IPS-NIHi7 (cell line): ENCODE measurements at regions not wholly inside any gene's neighbourhood (a gene's known extent, or its start where the extent isn't known, plus 50 kb on each side); places are given as distances from the start of the nearest gene placed in this dataset.

Experiments
- DNase-seq: peaks from one replicate; pipeline ENCODE4 v3.0.0; 2012; ENCODE audit warnings: mixed read lengths; ENCODE audit errors: extremely low spot score

DNA sequence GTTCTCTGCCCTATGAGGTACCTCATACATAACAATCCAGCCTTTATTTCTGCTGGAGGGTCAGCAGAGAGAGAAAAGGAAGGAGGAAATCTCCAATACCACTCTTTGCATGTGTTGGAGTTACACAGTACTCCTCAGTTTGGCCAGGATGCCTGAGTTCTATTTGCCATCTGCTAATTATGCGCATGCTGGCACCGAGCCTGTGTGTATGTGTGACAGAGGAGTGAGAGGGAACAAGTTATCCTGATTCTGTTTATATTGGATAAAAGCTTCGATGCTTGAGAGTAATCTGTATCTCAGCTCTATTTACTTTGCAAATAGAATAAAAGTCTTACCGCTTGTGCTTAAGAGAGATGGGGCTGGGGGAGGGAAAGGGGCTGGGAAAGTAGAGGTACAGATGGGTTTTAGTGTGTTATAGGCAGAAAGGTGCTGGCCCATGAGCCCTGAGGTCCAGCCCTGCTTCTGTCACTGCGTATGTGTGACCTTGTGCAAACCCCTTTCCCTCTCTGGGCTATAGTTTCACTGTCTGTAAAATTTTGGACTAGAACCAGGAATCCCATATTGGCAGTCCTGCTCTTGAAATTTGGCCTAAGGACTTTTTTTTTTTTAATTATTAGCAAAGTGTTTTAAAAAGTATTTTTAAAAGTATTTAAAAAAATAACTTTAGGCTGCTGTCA is 54.5 kb upstream of the PLXNA2 start:
- DNase-seq = no peak

DNA sequence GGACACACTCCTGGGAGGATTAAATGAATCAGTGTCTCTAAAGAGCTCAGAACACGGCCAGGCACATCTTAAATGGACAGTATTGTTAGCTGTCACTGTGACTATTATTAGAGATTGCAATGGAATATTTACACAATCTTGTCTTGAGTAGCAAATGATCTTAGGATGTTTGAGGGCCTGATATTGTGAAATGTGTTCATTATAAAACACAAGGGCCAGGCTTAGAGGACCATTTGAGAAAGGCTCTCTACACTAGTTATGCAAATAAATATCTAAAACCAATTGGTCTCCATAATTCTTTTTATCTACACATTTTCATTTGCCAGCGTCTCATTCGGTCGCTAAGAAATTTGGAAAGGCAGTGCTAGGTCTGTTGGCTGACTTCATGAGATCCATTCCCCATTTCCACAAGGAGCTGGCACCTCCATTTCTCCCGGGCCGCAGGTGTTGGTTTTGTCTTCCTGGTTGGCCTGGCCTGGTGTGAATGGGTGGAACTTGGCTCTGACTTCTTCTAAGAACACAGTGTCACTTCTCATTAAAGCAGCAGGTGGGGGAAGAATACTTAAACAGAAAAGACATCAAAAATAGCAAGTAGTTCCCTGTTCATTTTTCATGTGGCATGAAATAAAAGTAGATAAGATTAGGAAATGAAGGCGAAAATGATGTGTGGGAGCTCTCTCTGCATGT is 56.0 kb upstream of the PLXNA2 start:
- no peak for DNase-seq

DNA sequence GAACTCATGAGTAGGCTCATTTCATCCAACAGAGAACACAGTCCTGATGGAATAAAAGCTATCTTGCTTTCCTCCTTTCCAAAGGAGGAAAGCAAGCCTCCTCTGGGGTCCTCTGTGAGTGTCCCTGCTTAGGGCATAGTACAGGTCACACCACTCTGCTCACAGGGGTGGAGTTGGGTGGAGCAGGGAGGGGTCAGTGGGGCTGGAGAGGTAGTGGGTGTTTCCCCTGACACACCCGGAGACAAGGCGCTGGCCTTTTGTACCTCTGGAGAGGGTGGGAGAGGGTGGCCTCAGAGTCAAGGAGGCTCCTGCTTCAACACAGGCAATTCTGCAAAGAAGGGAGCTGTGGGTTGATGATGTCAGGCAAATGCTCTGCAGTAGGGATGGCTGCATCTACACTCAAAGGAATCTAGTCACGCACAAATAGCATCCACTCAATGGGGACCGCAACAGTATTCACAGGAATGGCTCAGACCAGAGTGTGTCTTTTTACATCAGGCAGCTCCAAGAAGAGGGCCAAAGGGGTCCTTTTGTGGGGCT is 58.6 kb upstream of the PLXNA2 start:
- no peak for DNase-seq

DNA sequence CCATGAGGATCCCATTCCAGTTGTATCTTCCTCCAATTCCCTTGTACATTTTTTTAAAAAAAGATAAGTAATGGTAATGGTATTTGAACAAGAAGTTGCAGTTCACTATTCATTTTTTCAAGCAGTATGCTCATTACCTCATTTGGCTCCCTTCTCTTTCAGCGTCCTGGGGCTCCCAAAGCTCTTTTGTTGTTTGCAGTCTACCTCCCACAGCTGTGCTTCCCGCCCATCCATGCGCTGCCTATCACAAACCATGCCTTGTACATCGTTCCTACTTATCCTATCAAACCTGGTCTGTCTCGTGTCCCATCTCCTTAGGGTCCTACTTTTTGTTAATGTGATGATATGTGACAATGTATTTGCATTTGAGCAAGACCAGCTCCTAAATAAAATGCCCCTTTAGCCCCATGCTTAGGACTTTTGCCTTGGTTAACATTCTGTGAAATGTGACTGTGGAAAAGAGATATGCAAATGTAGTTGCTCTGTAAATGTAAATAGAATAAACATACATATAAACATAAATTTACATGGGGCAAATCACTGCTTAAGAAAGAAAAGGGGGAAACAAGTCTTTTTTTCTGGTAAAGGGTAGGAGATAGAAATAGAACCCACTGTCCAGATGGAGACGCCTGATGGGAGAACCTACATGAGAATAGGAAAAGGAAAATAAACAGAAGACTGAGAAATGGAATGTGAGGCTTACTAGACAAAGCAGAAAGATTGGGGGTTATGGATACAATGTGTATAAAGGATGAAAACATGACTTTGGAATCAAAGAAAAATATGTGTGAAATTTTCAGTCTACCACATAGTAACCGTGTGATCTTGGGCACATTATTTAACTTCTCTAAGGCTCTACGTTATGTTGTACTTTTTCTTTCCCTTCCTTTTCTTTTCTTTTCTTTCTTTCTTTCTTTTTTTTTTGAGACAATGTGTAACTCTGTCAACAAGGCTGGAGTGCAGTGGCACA is 59.8 kb upstream of the PLXNA2 start:
- DNase-seq = no peak

DNA sequence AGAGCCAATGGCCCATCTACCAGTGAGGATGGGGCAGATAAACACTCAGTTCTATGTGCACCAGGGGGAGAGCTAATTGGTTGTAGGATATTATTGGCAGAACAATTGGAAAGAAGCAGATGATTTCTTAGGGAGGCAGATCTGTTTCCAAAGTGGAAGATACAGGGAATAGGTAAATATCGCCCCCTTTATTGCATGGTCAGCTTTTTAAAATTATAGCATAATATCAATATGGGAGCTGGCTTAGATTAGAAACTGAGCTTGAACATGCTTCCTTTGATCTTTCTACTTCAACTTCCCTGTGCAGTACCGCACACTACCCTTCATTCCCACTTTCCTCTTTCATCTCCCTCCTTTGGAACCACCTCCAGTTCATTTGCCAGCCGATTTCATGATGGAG is 64.0 kb upstream of the PLXNA2 start:
- no peak for DNase-seq

DNA sequence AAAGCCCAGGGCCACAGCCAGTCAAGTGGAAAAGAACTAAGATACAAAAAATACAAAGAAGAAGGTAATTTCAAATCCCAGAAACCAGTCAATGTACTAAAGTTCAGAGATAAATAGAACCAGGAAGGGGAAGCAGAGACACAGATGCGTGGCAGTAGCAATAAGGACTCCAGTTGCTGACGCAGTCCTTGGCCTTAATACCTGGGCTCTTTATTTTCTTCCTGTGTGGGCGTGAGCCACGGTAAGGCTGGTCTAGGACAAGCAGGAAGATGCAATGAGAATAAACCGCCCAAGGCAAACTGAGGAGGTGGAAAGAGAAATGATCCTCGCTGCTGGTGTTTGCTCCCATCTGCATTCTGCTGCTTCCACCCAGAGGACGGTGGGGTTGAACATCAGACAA is 65.6 kb upstream of the PLXNA2 start:
- no peak for DNase-seq

DNA sequence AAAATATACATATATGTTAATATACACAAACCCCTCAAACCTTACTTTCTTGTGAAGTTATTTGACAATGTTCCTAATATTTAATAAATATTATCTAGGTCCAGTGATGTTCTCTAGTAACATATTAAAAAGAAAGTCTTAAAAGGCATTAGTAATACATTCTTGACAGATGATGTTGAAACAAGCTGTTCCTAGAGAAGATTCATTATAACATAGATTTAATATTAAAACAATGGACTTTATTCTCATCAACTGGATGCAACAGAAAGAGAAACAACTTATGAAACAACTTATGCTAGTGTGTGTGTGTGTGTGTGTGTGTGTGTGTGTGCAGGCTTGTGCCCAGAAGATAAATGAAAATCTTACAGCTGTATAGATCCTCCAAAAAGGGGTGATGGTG is 68.5 kb upstream of the PLXNA2 start:
- no peak for DNase-seq

DNA sequence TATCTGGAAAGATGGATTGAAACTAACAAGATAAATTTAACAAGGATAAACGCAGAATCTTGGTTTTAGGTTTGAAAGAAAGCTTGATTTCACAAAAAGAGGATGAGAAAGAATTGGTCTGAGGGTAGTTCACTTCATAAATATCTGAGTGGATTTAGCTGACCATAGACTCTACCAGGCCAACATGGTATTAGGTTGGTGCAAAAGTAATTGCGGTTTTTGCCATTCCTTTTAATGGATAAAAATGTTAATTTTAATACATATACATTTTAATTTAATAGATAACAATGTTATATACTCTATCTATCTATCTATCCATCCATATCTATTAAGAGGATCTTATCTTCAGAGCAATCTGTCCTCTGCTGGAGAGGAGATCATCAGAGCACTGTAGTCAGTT is 70.2 kb upstream of the PLXNA2 start:
- DNase-seq = no peak

DNA sequence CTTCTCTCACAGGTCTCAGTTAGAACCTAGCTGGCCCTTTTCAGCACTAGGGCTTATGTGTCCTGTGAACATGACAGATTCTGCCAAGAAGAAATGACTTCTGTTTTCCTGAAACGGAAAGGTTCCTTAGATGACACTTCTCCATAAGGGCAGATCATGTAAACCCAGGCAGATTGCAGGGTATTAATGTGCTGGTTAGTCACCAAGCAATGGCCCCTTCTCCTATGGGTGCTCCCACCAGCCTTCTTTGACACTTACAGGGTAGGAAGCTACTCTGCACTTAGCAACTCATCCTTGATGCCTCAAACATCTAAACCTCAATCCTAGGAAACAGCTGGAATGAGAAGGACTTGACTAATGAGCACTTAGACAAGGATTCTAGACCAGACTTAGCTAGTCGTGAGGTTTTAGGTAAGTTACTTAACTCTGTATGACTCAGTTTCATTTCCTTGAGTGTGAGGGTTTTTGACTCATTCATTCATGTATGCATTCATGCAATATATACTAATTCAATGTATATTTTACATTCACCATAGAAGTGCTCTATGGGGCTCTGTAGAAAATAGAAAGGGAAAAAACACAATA is 74.1 kb upstream of the PLXNA2 start:
- DNase-seq = no peak

DNA sequence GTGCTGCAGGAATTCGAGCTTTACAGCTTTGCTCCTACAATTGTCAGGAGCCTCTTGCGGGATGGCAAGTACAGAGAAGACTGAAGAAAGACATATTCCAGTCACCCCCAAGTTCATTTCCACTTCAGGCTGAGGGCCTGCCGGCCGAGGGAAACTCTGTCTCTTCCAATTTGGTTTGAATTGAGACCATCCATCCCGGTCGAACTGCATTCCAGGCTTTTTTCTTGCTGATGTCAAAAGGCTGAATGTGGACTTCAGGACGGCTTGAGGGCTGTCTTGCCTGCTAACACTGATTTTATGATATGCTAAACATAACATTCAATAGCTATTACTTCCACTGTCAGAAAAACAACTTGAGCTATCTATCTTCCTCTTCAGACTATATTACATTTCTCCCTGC is 79.8 kb upstream of the PLXNA2 start:
- DNase-seq = no peak

DNA sequence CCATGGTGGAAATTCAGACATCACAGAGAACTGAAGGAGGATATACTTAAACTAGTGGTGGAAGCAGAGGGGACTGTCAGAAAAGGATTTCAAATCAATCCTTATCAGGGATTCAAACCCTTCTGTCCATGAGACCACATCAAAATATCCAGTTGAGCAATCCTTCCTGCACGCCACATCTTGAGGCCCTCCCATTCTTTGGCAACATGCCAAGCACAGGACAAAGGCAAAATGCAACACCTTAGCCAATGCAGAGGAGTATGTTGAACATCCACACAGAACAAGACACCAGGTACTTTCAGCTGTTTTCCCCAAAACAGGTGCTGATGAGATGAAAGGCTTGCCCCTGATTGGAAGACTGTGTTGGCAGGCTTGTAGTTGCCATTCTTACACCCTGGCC is 81.8 kb upstream of the PLXNA2 start:
- DNase-seq = no peak

DNA sequence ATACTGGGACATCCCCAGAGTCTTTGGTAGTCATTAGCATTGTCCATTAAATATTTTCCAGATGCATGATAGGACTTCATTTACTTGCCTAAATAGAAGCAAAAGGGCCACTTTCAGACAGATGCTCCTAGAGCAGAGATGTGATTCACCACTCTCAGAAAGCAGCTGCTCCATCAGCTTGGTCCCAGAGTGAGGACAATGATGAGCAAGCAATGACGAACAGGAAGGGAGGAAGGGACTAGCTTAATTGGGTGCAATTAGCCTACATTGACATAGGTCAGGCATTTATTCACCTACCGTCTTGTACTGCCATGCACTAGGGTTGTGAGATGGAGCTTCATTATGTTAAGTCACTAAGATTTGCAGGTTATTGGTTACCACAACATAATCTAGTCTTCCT is 85.1 kb upstream of the PLXNA2 start:
- DNase-seq = no peak

DNA sequence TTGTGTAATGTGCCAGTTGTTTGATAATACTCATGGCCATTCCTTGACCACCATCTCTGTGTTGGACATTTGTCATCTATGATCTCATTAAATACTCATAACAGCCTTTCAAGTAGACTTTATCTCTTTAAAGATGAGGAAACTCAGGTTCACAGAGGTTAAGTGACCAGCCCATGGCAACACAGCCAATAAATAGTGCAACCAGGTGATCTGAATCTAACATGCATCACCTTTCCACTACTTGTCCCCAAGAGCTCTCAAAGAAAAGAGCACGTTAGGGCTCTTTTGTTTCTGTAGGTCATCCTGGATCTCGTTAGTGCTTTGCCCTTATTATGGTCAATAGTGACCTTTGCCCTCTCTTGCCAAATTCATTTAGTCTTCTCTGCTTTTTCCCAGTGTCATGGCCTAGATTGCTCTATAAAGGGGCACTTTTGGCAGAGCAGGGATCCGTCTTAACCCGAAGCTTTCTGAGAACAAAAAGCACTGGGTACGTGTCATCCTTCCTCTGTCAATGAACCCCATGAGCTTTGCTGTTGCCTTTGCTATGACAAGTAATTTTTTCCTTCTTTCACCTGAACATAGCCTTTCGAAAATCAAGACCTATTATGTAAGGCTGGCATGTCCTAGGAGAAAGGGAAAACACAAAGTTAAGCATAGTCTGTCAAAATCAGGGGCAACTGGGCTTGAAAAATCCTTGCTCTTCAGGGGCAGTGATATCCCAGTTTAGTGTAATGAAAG is 88.0 kb upstream of the PLXNA2 start:
- DNase-seq = no peak

DNA sequence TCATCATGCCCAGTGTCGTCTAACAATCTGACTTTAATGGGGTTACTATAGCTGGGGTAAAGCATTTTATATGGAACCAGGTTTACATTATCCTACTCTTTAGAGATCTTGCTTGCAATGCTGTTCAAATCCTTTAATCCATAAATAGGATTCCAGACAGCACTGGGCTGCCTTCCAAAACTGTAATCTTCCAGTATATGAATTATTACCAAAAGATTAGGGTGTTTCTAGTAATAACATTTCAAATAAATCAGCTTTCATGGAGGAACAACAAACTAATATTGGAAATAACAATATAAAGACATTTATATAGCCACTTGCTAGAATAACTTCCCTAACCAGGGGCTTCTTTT is 88.6 kb upstream of the PLXNA2 start:
- DNase-seq = no peak

DNA sequence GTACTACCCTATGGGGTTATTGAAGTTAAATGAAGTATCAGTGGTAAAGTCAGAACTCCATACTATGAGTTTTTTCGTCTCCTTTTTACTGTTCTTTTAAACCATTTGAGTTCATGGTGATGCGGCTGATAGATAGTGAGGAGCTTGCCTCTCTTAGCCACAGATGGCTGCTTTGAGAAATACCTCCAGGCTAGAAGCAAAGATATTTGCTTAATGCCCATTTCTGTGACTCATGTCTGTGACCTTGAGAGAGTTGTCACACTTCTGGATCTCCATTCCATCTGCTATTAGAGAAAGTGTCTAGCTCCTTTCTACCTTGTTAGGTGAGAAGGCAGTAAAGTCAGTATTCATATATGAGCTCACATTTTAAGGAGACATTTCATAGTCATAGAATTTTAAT is 89.5 kb upstream of the PLXNA2 start:
- no peak for DNase-seq

DNA sequence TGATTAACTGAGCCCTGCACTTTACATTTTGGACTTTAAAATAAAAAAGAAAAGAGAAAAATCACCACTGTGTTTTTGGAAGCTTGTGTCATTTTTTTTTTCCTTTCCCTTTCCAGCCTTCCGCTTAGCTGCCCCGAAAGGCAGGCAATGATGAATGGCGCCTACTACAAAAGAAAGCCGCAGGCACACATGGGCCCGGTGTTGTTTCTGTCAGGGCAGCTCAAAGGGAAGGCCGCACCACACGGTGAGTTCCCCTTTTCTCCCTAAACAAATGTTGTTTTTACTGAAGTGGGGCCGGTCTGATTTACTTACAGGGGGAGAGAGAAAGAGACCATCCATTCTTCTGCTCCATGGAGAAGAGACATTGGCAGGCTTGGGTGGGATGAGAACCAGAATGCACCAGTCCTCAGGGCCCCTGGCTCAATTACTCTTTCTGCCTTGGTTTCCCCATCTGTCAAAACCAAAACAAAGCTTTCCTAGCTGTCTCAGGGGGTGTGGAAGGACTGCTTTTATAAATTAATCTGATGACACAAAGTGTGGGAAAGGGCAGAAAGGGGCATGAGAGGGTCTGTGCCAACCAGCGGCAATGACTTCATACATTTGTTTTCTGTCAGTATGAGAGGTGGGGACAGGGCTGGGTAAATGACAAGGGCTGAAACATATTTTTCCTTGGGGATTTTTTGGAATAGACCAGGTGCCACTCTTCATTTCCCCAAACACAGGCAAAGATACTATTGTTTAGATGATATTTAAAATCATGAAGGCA is 91.4 kb upstream of the PLXNA2 start:
- DNase-seq = peak; percentile 22

DNA sequence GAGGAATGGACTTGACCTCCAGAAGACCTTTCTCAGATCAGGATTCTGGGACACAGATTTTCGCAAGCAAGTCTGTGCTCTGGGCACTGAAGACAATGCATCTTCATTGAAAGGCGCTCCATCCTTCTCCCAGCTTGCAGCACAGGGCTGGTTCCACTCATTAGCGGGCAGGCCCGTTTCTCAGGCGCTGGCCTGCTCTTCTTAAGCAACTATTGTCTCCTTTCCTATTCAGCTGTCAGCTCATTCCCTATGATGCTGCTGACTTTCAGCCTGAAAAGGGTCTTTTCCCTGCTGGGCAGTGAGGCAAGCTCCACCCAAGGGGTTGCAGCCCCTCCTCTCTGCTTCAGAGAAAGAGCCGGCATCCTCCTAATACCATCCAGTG is 91.9 kb upstream of the PLXNA2 start:
- DNase-seq = no peak

DNA sequence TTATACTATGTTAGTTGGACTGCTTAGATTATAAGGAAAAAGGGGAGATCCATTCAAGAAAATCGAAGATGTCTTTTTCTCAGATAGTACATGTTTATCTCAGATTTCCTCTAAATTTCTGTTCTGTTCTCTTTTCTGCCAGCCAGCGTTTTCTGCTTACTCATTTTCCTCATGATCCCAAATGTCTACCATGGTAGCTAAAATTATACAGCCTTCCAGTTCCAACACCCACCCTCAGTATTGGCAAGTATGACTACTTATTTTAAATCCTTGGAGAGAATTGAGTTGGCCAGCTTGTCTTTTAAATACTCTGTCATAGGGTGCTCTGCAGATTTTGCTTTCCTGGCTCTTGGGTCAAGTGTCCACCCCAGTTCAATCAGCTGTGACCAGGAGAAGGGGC is 95.7 kb upstream of the PLXNA2 start:
- DNase-seq = no peak

DNA sequence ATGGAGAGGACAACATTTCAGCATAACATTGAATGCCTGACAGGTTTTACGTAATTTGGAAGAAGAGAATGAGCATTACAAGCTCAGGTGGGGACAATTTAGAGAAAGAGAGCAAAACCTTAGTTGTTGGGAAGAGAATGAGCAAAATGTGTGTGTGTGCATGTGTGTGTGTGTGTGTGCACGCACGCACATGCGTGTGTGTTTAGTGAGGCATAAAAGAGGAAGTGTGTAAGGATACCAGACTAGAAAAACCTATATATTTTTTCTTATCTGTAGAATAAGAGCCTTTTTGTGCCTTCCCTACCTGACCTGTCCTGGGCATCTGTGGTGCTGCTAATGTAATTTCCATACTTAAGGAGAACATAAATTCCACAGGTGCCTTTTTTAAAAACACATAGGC is 99.0 kb upstream of the PLXNA2 start:
- no peak for DNase-seq

DNA sequence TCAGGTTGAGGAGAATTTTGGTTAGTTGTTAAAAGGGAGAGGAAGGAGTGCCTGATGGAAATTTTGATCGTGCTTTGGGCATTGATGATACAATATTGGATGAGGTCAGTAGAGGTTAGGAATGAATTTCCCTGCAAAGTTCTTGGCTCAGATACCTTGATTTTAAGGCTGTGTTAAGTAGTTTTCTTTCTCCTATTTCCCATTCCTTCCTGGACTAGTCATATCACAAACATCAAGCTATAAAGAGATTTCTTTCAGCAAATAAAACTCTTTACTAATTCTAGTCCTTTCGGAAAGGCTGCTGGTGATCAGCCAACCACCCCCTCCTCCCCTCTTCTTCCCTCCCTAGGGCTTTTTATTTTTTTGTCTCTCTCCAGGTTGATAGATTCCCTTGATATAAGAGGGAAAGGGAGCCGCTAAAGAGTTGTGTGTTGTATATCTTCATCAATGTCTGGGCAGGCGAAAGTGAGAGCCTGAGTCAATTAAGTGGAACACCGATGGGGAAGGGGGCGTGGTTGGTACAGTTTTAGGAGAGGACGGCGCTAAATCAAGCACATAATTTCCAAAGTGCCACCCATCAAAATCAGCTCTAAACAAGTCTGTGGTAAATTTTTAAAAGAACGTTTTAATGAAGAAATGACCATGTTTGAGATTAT is 100.1 kb upstream of the PLXNA2 start:
- no peak for DNase-seq
